Heart right ventricle (tissue), 16 donors: ENCODE measurements at regions not wholly inside any gene's neighbourhood (a gene's known extent, or its start where the extent isn't known, plus 50 kb on each side); places are given as distances from the start of the nearest gene placed in this dataset.
"Not testable (repeated sequence)": the region's sequence is repeated elsewhere in the genome, so short reads cannot be mapped to it uniquely, and the experiment has no call there.

Experiments
- ATAC-seq, 8 donors: fragments of 200-7000 bp; cut with Tn5 transposase; one replicate each; pipeline ENCODE4 v1.9.1; 2020; ENCODE audit warnings: mild to moderate bottlenecking in 8 of 8, moderate library complexity in 8 of 8, moderate number of reproducible peaks in 1 of 8
- DNase-seq, 2 donors: peaks; one replicate each; pipeline ENCODE4 v3.0.0-alpha.2; 2020
- H3K27ac ChIP-seq, 10 donors: fragments of 200-600 bp; sonication (generic) in 2 of 10; one replicate each; pipeline versions ENCODE4 v1.5.0 to v1.8.0; 2020 to 2022; ENCODE audit warnings: mild to moderate bottlenecking in 3 of 10
- H3K27me3 ChIP-seq, 7 donors: fragments of 200-600 bp; one replicate each; pipeline ENCODE4 v1.8.0; 2021 to 2022; ENCODE audit warnings: mild to moderate bottlenecking in 2 of 7
- H3K36me3 ChIP-seq, 9 donors: fragments of 200-600 bp; sonication (generic) in 1 of 9; one replicate each; pipeline versions ENCODE4 v1.5.0 to v1.8.0; 2020 to 2022; ENCODE audit warnings: mild to moderate bottlenecking in 2 of 9
- H3K4me1 ChIP-seq, 9 donors: fragments of 200-600 bp; sonication (generic) in 1 of 9; one replicate each; pipeline versions ENCODE4 v1.5.0 to v1.8.0; 2020 to 2022; ENCODE audit warnings: mild to moderate bottlenecking in 4 of 9
- H3K4me3 ChIP-seq, 10 donors: fragments of 200-600 bp; sonication (generic) in 2 of 10; one replicate each; pipeline versions ENCODE4 v1.5.0 to v1.8.0; 2020 to 2022; ENCODE audit warnings: mild to moderate bottlenecking in 7 of 10, moderate library complexity in 2 of 10
- H3K9me3 ChIP-seq, 11 donors: fragments of 200-600 bp in 10 of 11; sonication (generic) in 2 of 11; one replicate each; pipeline versions ENCODE4 v1.5.0 to v1.8.0; 2013 to 2022; ENCODE audit warnings: mild to moderate bottlenecking in 2 of 11, control low read depth in 1 of 11, moderate library complexity in 1 of 11
- CTCF ChIP-seq, 9 donors: fragments of 200-600 bp; sonication (generic) in 2 of 9; IDR thresholded peaks; one replicate each; pipeline versions ENCODE4 v1.5.0 to v1.8.0; 2021 to 2022; ENCODE audit warnings: antibody characterized with exemption in 9 of 9, mild to moderate bottlenecking in 5 of 9, moderate library complexity in 1 of 9
- WGBS, 2 donors: extraction: QIAGEN DNeasy Blood & Tissue Kit; methylation state at CpG; one replicate each; pipeline ENCODE4 v1.1.7; 2013; ENCODE audit warnings: inconsistent platforms in 1 of 2; 5-methylcytosine and 5-hydroxymethylcytosine counted together
- intact Hi-C, 10 donors: fragments of 100-400 bp; cut with DNase I; formaldehyde crosslinking; loops; one replicate each; pipeline versions ENCODE4 v1.11.1 to v1.14.2; 2022
- donor health status: Arrhythmogenic right ventricular cardiomyopathy.
- donor health status: ischemic (EF 13 %, LVEDD 7.1; RV severe dilation, severe dysfunction).
- donor health status: healthy with polysubstance abuse.
- donor health status: DM: no; HTN: yes; CAD: no.
- donor health status: DM: no; HTN: no; CAD: no.
- donor health status: ischemic (EF 25% LVEDD 6.9; RV normal size, moderate dysfunction).
- donor health status: ischemic (EF 25% LVEDD 5.7; RV mildly dilated, moderate dysfunction).
- donor health status: healthy.
- donor health status: DM: yes; HTN: yes; CAD: no.
- donor health status: Ischemic cardiomyopathy.
- donor health status: ischemic (EF 35%, LVEDD 5.7; RV mildly dilated, moderate dysfunction).
- donor health status: nonischemic (EF 11% LVEDD 7.7; RV severe dilation, severe dysfunction).
- donor health status: DM: yes; HTN: yes; CAD: no.
- donor health status: PGD.
- donor health status: ischemic (EF 29% LVEDD 5.4; RV normal size, mild dysfunction).
- donor health status: nonischemic (EF 23%, LVEDD 6.1; RV moderate dilation, normal function).

GRCh38 chr2:7379799-7380198 is 462.6 kb downstream of the RNF144A start:
- no peak for DNase-seq
- no peak for ATAC-seq
- H3K36me3 ChIP-seq, result no peaks in the 10 kb centered on the region
- TF ChIP-seq CTCF (IDR thresholded peaks at IDR 0.05), result no peak
- intact Hi-C loops, result no loop called here
- whole genome bisulfite sequencing, 2 donors, result 91 to 98% methylated on average over 3 of the region's 3 CpGs
- no peak overlapping the region for H3K4me3 ChIP-seq
- peaks cover 0 to 19% (median 0%) of the 10 kb centered on the region in 7 donors for H3K27me3 ChIP-seq
- no peaks in the 10 kb centered on the region for H3K9me3 ChIP-seq
- H3K4me1 ChIP-seq, result peaks cover 0 to 9% (median 0%) of the 10 kb centered on the region in 9 donors
- H3K27ac ChIP-seq, result no peak overlapping the region

- ATAC-seq (no peak), DNase-seq (no peak)
- no peaks in the 10 kb centered on the region for H3K9me3 ChIP-seq
- intact Hi-C loops, result no loop called here
- H3K27ac ChIP-seq, result no peak overlapping the region
- no peaks in the 10 kb centered on the region for H3K36me3 ChIP-seq
- 86% methylated on average over 11 of the region's 11 CpGs for WGBS, 2 donors
- peaks cover 0 to 14% (median 0%) of the 10 kb centered on the region in 7 donors for H3K27me3 ChIP-seq
- TF ChIP-seq CTCF (IDR thresholded peaks at IDR 0.05), result no peak
- no peak overlapping the region for H3K4me3 ChIP-seq
- H3K4me1 ChIP-seq, result no peaks in the 10 kb centered on the region
Measured at GRCh38 chr2:7384773-7385349, 467.6 kb downstream of the RNF144A start.

- H3K9me3 ChIP-seq, H3K4me1 ChIP-seq, ATAC-seq, H3K27me3 ChIP-seq, intact Hi-C loops, H3K4me3 ChIP-seq, H3K27ac ChIP-seq, H3K36me3 ChIP-seq, DNase-seq: not testable (repeated sequence)
- WGBS, 2 donors, result 74 to 78% methylated on average over 4 of the region's 4 CpGs
Measured at GRCh38 chr2:7390311-7390710, 473.1 kb downstream of the RNF144A start.

- TF ChIP-seq CTCF (IDR thresholded peaks at IDR 0.05), result no peak
- no peaks in the 10 kb centered on the region for H3K9me3 ChIP-seq
- H3K4me3 ChIP-seq, result no peak overlapping the region
- no peaks in the 10 kb centered on the region for H3K36me3 ChIP-seq
- 63 to 67% methylated on average over 11 of the region's 11 CpGs for WGBS, 2 donors
- intact Hi-C loops, result no loop called here
- H3K27ac ChIP-seq, result no peak overlapping the region
- ATAC-seq (peak in 1 of 8 donors; percentile 56), DNase-seq (no peak)
- peaks cover 0 to 7% (median 0%) of the 10 kb centered on the region in 9 donors for H3K4me1 ChIP-seq
- no peaks in the 10 kb centered on the region for H3K27me3 ChIP-seq
Measured at GRCh38 chr2:7392076-7392787, 475.0 kb downstream of the RNF144A start.

- DNase-seq (no peak), ATAC-seq (no peak)
- intact Hi-C loops, result no loop called here
- peaks cover 0 to 4% (median 0%) of the 10 kb centered on the region in 7 donors for H3K27me3 ChIP-seq
- TF ChIP-seq CTCF (IDR thresholded peaks at IDR 0.05), result no peak
- no peaks in the 10 kb centered on the region for H3K36me3 ChIP-seq
- peaks cover 0 to 7% (median 0%) of the 10 kb centered on the region in 9 donors for H3K4me1 ChIP-seq
- no peak overlapping the region for H3K27ac ChIP-seq
- H3K4me3 ChIP-seq, result no peak overlapping the region
- WGBS, 2 donors, result 83 to 89% methylated on average over 3 of the region's 3 CpGs
- H3K9me3 ChIP-seq, result no peaks in the 10 kb centered on the region
Measured at GRCh38 chr2:7394195-7394594, 477.0 kb downstream of the RNF144A start.
